ENCODE measurements at regions not wholly inside any gene's neighbourhood (a gene's known extent, or its start where the extent isn't known, plus 50 kb on each side); places are given as distances from the start of the nearest gene placed in this dataset.
"Not testable (repeated sequence)": the region's sequence is repeated elsewhere in the genome, so short reads cannot be mapped to it uniquely, and the experiment has no call there.

DNA sequence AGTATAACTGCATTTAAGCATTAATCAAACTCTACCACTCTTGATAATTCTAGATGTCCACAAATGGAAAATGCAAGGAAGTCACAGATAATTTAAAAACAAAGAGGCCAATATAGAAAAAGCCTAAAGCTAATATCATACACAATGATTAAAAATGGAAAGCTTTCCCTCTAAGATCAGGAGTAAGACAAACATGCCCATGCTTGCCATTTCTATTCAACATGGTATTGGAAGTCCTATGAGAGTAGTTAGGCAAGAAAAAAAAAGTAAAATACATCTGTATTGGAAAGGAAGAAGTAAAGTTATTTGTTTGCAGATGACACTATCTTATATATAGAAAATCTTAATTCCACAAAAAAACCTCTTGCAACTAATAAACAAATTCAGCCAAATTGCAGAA lies 164.6 kb upstream of the FERMT1 start:
- Histone ChIP-seq H3K9me3 (ENCODE audit: control insufficient read depth, low read length) (peaks cover 47% of the 10 kb centered on the region), H3K14ac (ENCODE audit: low read length in 2 of 2) (no peak overlapping the region), H3K23ac (ENCODE audit: low read length in 2 of 2) (no peak overlapping the region), H3K4me2 (ENCODE audit: low read length, poor library complexity, severe bottlenecking) (no peak overlapping the region), H3K27me3 (ENCODE audit: control insufficient read depth in 1 of 2, insufficient read depth in 1 of 2, low read length in 2 of 2) (no peaks in the 10 kb centered on the region), H4K8ac (ENCODE audit: low read length) (no peak overlapping the region), H3K4ac (ENCODE audit: low read depth in 1 of 2, low read length in 2 of 2) (no peak overlapping the region), H3K36me3 (ENCODE audit: control insufficient read depth in 1 of 2, insufficient read depth in 2 of 2, low read depth in 1 of 2, low read length in 2 of 2) (no peaks in the 10 kb centered on the region), H2BK15ac (ENCODE audit: low read depth, poor library complexity, severe bottlenecking) (no peak overlapping the region), H3K9ac (ENCODE audit: low read length) (no peak overlapping the region), H2BK5ac (ENCODE audit: low read depth, low read length, poor library complexity, severe bottlenecking) (no peak overlapping the region), H4K91ac (ENCODE audit: low read length) (no peak overlapping the region), H3K18ac (ENCODE audit: low read depth in 1 of 2, low read length in 2 of 2) (no peak overlapping the region), H3K27ac (ENCODE audit: low read length, poor library complexity, severe bottlenecking) (no peak overlapping the region), H2BK12ac (ENCODE audit: low read length in 2 of 2) (no peak overlapping the region), H2AK5ac (ENCODE audit: low read length, severe bottlenecking) (no peak overlapping the region), H3K4me3 (ENCODE audit: insufficient read depth in 1 of 2, low read depth in 1 of 2, low read length in 2 of 2) (no peak overlapping the region), H3K79me1 (replicated peaks; ENCODE audit: low read length, poor library complexity, severe bottlenecking) (no peaks in the 10 kb centered on the region), H2BK120ac (ENCODE audit: low read depth, low read length) (no peak overlapping the region), H2AFZ (ENCODE audit: low read depth, low read length) (no peak overlapping the region), H3K4me1 (ENCODE audit: control insufficient read depth, insufficient read depth, low read depth, low read length) (no peaks in the 10 kb centered on the region)
- DNase-seq: no peak

DNA sequence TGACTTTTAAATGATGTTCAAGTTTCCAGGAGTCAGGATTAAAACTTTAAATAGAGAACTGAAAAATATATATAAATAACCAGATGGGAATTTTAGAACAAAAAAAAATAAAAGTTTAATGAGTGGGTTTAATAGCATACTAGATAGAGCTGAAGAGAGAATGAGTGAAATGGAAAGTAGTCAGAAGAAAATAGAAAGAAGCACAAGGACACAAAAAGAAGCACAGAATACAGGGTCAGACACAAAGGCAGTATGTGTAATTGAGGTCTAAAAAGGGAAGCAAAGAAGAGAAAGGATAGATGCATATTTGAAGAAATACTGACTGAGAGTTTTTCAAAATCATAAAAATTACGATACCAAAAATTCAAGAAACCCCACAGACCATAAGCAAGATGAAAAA lies 159.8 kb upstream of the FERMT1 start:
- H3K27me3 ChIP-seq (ENCODE audit: control insufficient read depth in 1 of 2, insufficient read depth in 1 of 2, low read length in 2 of 2): no peaks in the 10 kb centered on the region
- no peak overlapping the region for H4K8ac ChIP-seq (ENCODE audit: low read length)
- H2BK15ac ChIP-seq (ENCODE audit: low read depth, poor library complexity, severe bottlenecking): no peak overlapping the region
- H2AK5ac ChIP-seq (ENCODE audit: low read length, severe bottlenecking): no peak overlapping the region
- no peaks in the 10 kb centered on the region for H3K79me1 ChIP-seq (replicated peaks; ENCODE audit: low read length, poor library complexity, severe bottlenecking)
- H3K4me2 ChIP-seq (ENCODE audit: low read length, poor library complexity, severe bottlenecking): no peak overlapping the region
- no peak overlapping the region for H3K14ac ChIP-seq (ENCODE audit: low read length in 2 of 2)
- peaks cover 53% of the 10 kb centered on the region for H3K9me3 ChIP-seq (ENCODE audit: control insufficient read depth, low read length)
- no peak for DNase-seq
- H2AFZ ChIP-seq (ENCODE audit: low read depth, low read length): no peak overlapping the region
- H3K27ac ChIP-seq (ENCODE audit: low read length, poor library complexity, severe bottlenecking): no peak overlapping the region
- no peak overlapping the region for H4K91ac ChIP-seq (ENCODE audit: low read length)
- H3K4ac ChIP-seq (ENCODE audit: low read depth in 1 of 2, low read length in 2 of 2): no peak overlapping the region
- H3K9ac ChIP-seq (ENCODE audit: low read length): no peak overlapping the region
- no peak overlapping the region for H2BK5ac ChIP-seq (ENCODE audit: low read depth, low read length, poor library complexity, severe bottlenecking)
- no peaks in the 10 kb centered on the region for H3K4me1 ChIP-seq (ENCODE audit: control insufficient read depth, insufficient read depth, low read depth, low read length)
- no CpG with 5 or more reads among the region's 1 CpG for WGBS
- no peaks in the 10 kb centered on the region for H3K36me3 ChIP-seq (ENCODE audit: control insufficient read depth in 1 of 2, insufficient read depth in 2 of 2, low read depth in 1 of 2, low read length in 2 of 2)
- no peak overlapping the region for H2BK120ac ChIP-seq (ENCODE audit: low read depth, low read length)
- no peak overlapping the region for H2BK12ac ChIP-seq (ENCODE audit: low read length in 2 of 2)
- no peak overlapping the region for H3K23ac ChIP-seq (ENCODE audit: low read length in 2 of 2)
- no peak overlapping the region for H3K4me3 ChIP-seq (ENCODE audit: insufficient read depth in 1 of 2, low read depth in 1 of 2, low read length in 2 of 2)
- no peak overlapping the region for H3K18ac ChIP-seq (ENCODE audit: low read depth in 1 of 2, low read length in 2 of 2)

DNA sequence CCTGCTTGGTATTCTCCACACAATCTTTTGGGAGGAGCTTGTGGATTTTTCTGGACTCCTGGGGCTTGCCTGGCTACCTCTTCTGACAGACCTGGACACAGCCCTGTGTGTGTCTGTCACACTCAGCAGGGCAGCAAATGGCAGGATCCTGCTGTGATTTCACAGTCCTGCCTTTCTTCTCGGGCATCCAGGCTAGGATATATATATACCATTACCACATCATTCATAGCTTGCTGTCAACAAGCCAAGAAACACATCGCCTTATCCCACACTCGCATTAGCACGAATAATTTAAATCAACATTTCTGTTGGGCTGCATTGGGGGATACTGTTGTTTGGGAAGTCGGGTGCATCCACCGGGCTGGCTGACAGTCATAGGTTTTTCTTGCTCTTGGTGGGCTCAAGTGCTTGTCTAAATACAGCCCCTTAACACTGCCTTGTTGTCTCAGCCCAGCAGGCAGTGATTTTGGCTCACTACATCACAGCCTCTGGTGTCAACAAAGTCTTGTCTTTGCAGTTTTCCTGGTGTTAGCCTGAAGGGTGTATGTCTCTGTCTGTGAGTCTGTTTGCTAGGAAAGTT lies 154.9 kb upstream of the FERMT1 start:
- no peaks in the 10 kb centered on the region for H3K27me3 ChIP-seq (ENCODE audit: control insufficient read depth in 1 of 2, insufficient read depth in 1 of 2, low read length in 2 of 2)
- no peak overlapping the region for H2AK5ac ChIP-seq (ENCODE audit: low read length, severe bottlenecking)
- no peak overlapping the region for H2BK15ac ChIP-seq (ENCODE audit: low read depth, poor library complexity, severe bottlenecking)
- H3K79me1 ChIP-seq (replicated peaks; ENCODE audit: low read length, poor library complexity, severe bottlenecking): no peaks in the 10 kb centered on the region
- DNase-seq: no peak
- H2BK120ac ChIP-seq (ENCODE audit: low read depth, low read length): no peak overlapping the region
- H3K36me3 ChIP-seq (ENCODE audit: control insufficient read depth in 1 of 2, insufficient read depth in 2 of 2, low read depth in 1 of 2, low read length in 2 of 2): no peaks in the 10 kb centered on the region
- H3K23ac ChIP-seq (ENCODE audit: low read length in 2 of 2): no peak overlapping the region
- H3K4me2 ChIP-seq (ENCODE audit: low read length, poor library complexity, severe bottlenecking): no peak overlapping the region
- H4K91ac ChIP-seq (ENCODE audit: low read length): no peak overlapping the region
- no peak overlapping the region for H4K8ac ChIP-seq (ENCODE audit: low read length)
- H2BK12ac ChIP-seq (ENCODE audit: low read length in 2 of 2): no peak overlapping the region
- no peak overlapping the region for H3K9ac ChIP-seq (ENCODE audit: low read length)
- 54% methylated on average over 6 of the region's 6 CpGs for WGBS
- no peak overlapping the region for H3K4me3 ChIP-seq (ENCODE audit: insufficient read depth in 1 of 2, low read depth in 1 of 2, low read length in 2 of 2)
- no peak overlapping the region for H3K14ac ChIP-seq (ENCODE audit: low read length in 2 of 2)
- no peak overlapping the region for H3K18ac ChIP-seq (ENCODE audit: low read depth in 1 of 2, low read length in 2 of 2)
- peaks cover 27% of the 10 kb centered on the region for H3K9me3 ChIP-seq (ENCODE audit: control insufficient read depth, low read length)
- H2AFZ ChIP-seq (ENCODE audit: low read depth, low read length): no peak overlapping the region
- no peak overlapping the region for H2BK5ac ChIP-seq (ENCODE audit: low read depth, low read length, poor library complexity, severe bottlenecking)
- no peak overlapping the region for H3K27ac ChIP-seq (ENCODE audit: low read length, poor library complexity, severe bottlenecking)
- H3K4ac ChIP-seq (ENCODE audit: low read depth in 1 of 2, low read length in 2 of 2): no peak overlapping the region
- no peaks in the 10 kb centered on the region for H3K4me1 ChIP-seq (ENCODE audit: control insufficient read depth, insufficient read depth, low read depth, low read length)

DNA sequence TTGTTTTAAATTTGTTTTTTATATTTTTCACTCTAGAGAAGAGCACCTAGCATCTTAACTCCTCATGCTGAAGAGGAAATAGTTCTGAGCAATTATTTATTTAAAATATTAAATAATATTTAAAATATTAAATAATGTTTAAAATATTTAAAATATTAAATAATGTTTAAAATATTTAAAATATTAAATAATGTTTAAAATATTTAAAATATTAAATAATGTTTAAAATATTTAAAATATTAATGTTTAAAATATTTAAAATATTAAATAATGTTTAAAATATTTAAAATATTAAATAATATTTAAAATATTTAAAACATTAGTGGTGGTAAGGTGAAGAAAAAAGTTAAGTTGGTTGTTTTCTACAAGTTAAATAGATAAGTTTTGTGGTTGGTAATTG lies 147.6 kb upstream of the FERMT1 start:
- H4K8ac ChIP-seq (ENCODE audit: low read length); H2BK5ac ChIP-seq (ENCODE audit: low read depth, low read length, poor library complexity, severe bottlenecking); H3K23ac ChIP-seq (ENCODE audit: low read length in 2 of 2); H3K4me3 ChIP-seq (ENCODE audit: insufficient read depth in 1 of 2, low read depth in 1 of 2, low read length in 2 of 2); H3K9ac ChIP-seq (ENCODE audit: low read length); H2BK120ac ChIP-seq (ENCODE audit: low read depth, low read length); H3K4me2 ChIP-seq (ENCODE audit: low read length, poor library complexity, severe bottlenecking); H2BK12ac ChIP-seq (ENCODE audit: low read length in 2 of 2); H2AK5ac ChIP-seq (ENCODE audit: low read length, severe bottlenecking); H3K18ac ChIP-seq (ENCODE audit: low read depth in 1 of 2, low read length in 2 of 2); H3K79me1 ChIP-seq (replicated peaks; ENCODE audit: low read length, poor library complexity, severe bottlenecking); H3K27ac ChIP-seq (ENCODE audit: low read length, poor library complexity, severe bottlenecking); H2BK15ac ChIP-seq (ENCODE audit: low read depth, poor library complexity, severe bottlenecking); H2AFZ ChIP-seq (ENCODE audit: low read depth, low read length); H3K4ac ChIP-seq (ENCODE audit: low read depth in 1 of 2, low read length in 2 of 2); H3K4me1 ChIP-seq (ENCODE audit: control insufficient read depth, insufficient read depth, low read depth, low read length); H3K9me3 ChIP-seq (ENCODE audit: control insufficient read depth, low read length); H3K14ac ChIP-seq (ENCODE audit: low read length in 2 of 2); H3K36me3 ChIP-seq (ENCODE audit: control insufficient read depth in 1 of 2, insufficient read depth in 2 of 2, low read depth in 1 of 2, low read length in 2 of 2); DNase-seq; H4K91ac ChIP-seq (ENCODE audit: low read length): not testable (repeated sequence)
- H3K27me3 ChIP-seq (ENCODE audit: control insufficient read depth in 1 of 2, insufficient read depth in 1 of 2, low read length in 2 of 2): peaks cover 8 to 19% of the 10 kb centered on the region in 2 experiments
